Liver (tissue), 3 donors: ENCODE measurements at regions not wholly inside any gene's neighbourhood (a gene's known extent, or its start where the extent isn't known, plus 50 kb on each side); places are given as distances from the start of the nearest gene placed in this dataset.

Experiments
- HNF4G ChIP-seq: IDR thresholded peaks from 2 replicates; pipeline ENCODE4 v1.6.1; 2016; ENCODE audit warnings: antibody characterized with exemption
- TF ChIP-seq, protein P1 (sequence below): fragments of 150-350 bp; IDR thresholded peaks from 2 replicates; pipeline ENCODE4 v1.5.1; 2017; ENCODE audit warnings: improper control_type of control experiment, low read depth, low read length; ENCODE audit not compliant: missing input control
- TF ChIP-seq, protein P2 (sequence below): IDR thresholded peaks from 2 replicates; pipeline ENCODE4 v1.6.1; 2016; ENCODE audit warnings: antibody characterized with exemption
- TF ChIP-seq, protein P3 (sequence below): IDR thresholded peaks from 2 replicates; pipeline ENCODE4 v1.6.1; 2016; ENCODE audit warnings: antibody characterized with exemption, mild to moderate bottlenecking
- donor health status: healthy.
- donor health status: healthy.

DNA sequence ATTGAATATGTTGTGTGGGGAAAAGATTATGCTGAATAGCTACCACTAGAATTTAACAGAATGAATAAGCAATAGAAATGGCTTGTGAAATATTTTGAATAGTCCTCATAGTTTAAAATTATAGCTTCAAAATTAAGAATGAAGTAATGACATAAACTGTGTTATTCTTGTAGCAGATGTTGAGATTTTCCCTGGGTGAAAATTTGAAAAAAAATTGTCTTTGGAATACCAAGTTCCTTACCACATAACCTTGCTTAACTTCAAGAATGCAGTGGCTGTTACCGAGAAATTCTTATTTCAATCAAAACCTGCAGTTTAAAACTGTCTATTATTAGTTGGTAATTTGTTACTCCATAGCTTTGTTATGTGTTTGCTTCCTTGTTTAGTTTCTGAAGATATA lies 1268.6 kb downstream of the RAPGEF2 start:
- TF ChIP-seq, protein P1, sequence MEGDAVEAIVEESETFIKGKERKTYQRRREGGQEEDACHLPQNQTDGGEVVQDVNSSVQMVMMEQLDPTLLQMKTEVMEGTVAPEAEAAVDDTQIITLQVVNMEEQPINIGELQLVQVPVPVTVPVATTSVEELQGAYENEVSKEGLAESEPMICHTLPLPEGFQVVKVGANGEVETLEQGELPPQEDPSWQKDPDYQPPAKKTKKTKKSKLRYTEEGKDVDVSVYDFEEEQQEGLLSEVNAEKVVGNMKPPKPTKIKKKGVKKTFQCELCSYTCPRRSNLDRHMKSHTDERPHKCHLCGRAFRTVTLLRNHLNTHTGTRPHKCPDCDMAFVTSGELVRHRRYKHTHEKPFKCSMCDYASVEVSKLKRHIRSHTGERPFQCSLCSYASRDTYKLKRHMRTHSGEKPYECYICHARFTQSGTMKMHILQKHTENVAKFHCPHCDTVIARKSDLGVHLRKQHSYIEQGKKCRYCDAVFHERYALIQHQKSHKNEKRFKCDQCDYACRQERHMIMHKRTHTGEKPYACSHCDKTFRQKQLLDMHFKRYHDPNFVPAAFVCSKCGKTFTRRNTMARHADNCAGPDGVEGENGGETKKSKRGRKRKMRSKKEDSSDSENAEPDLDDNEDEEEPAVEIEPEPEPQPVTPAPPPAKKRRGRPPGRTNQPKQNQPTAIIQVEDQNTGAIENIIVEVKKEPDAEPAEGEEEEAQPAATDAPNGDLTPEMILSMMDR, result no peak
- TF ChIP-seq HNF4G, result no peak
- TF ChIP-seq, protein P2, sequence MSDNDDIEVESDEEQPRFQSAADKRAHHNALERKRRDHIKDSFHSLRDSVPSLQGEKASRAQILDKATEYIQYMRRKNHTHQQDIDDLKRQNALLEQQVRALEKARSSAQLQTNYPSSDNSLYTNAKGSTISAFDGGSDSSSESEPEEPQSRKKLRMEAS, result no peak
- TF ChIP-seq, protein P3, sequence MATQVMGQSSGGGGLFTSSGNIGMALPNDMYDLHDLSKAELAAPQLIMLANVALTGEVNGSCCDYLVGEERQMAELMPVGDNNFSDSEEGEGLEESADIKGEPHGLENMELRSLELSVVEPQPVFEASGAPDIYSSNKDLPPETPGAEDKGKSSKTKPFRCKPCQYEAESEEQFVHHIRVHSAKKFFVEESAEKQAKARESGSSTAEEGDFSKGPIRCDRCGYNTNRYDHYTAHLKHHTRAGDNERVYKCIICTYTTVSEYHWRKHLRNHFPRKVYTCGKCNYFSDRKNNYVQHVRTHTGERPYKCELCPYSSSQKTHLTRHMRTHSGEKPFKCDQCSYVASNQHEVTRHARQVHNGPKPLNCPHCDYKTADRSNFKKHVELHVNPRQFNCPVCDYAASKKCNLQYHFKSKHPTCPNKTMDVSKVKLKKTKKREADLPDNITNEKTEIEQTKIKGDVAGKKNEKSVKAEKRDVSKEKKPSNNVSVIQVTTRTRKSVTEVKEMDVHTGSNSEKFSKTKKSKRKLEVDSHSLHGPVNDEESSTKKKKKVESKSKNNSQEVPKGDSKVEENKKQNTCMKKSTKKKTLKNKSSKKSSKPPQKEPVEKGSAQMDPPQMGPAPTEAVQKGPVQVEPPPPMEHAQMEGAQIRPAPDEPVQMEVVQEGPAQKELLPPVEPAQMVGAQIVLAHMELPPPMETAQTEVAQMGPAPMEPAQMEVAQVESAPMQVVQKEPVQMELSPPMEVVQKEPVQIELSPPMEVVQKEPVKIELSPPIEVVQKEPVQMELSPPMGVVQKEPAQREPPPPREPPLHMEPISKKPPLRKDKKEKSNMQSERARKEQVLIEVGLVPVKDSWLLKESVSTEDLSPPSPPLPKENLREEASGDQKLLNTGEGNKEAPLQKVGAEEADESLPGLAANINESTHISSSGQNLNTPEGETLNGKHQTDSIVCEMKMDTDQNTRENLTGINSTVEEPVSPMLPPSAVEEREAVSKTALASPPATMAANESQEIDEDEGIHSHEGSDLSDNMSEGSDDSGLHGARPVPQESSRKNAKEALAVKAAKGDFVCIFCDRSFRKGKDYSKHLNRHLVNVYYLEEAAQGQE, result no peak
